DLD1 (cell line): ENCODE measurements at regions not wholly inside any gene's neighbourhood (a gene's known extent, or its start where the extent isn't known, plus 50 kb on each side); places are given as distances from the start of the nearest gene placed in this dataset.

Experiments
- in situ Hi-C: cut with HindIII; loops from 2 replicates; pipeline ENCODE4 v1.10.0; 2017; ENCODE audit warnings: low sequenced_read_pairs

DNA sequence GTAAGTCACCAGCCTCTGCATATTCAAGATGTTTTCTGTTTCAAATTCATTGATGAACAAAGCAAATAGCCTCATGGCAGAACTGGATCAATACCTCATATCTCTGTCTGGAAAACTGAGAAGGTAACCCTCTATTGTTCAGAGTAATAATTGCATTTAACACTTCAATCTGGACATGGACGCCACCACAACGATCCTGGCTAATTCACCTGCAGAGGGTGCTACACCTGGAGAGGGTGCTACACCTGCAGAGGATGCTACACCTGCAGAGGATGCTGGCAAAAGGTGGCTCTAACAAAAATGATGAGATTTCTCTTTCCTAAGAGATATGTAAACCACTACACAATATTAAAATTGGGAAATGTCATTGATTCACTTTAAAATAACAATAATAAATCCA is 183.1 kb upstream of the HNRNPA3 start:
- in situ Hi-C loops = no loop called here

DNA sequence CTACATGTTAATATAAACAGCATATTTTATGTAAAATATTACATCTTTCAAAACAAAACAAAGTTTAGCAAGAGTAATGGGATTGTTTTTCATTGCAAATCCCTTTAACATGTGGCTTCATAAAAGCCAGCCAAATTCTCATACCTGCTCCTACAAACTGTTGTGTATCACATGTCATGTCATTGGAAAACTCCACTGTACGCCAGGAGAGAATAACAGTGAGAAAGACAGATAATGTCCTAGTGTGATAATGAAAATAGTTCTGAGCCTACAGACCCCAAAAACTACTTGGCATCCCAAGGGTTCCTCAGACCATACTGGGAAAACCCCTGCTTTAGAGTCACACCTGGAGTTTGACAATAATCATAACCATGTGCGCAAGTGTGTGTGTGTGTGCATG is 182.7 kb upstream of the HNRNPA3 start:
- in situ Hi-C loops = no loop called here

DNA sequence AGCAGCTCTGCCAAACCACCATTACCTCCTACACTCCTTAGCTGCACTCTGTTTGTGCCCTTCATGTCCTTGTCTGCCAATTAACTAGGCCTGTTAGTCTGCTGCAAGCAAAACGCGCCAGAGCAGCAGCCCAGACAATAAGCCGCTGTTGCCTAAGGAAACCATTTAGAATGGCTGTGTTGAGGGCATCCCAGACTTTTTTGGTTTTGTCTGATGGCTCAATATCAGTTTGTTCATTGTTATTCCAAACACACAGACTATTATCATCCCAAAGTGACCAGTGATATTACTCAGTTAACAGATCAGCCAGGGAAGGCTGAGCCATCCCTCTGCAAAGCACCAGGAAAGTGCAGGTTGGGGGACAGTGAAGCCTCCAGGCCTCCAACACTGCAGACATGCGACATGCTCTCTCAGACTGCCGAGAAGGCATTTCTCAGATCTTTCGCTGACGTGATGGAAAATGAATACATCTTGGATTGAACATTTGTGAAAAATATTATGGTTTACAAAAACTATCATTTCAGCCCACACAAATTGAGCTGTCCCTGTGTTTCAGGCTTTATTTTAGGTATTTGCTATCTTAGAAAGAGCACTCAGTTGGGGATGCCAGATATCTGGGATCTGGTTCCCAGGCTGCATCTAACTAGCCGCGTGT is 182.0 kb upstream of the HNRNPA3 start:
- in situ Hi-C loops = no loop called here

DNA sequence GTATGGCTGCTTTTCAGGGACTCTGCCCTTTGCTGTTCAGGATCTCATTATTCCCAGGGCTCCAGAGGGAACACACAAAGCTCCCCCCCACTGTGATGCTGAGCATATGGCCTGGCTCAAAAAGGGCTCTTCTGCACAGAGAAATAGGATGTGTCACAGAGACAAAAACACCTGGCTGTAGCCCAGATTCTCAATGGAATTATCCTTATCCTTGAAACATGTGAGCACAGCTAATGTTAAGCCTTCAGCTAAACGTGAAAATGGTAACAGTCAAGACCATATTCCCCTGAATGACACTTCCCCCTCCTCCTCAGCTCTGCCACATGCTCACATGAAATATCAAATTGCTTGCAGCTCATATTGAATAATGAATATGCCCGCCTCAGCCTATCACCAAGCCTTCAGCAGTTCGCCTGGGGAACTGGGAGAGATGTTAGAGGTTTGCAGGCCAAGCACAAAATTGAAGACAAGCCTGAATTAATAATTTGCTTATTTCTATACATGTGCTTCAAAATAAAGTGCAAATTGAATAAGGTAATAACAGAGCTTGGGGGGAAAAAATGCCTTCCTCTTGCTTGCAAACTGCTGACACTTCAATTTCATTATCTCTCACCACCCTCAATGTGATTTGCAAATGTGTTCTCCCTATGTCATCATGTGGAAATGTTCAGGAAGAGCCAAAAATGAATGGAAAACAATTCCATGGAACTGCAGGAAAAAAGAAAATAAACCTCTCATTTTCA is 181.0 kb upstream of the HNRNPA3 start:
- in situ Hi-C loops = no loop called here

DNA sequence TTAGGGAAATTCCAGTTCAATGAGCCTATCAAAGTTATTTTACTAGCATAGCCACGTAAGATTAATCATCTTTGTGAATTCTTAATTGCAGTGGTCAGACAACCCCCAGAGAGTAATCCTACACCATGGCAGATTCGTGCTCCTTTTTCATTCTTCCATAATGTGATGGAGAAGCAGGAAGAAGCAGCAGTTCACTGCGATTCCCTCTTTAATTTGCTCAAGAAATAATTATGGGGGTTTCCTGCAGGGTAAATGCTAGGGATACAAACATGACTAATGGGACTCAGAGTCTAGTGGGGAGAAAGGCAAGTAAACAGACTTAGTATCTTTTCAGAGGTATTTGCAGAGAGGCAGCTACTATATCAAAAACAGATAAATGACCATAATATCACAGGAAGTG is 175.8 kb upstream of the HNRNPA3 start:
- in situ Hi-C loops = no loop called here

DNA sequence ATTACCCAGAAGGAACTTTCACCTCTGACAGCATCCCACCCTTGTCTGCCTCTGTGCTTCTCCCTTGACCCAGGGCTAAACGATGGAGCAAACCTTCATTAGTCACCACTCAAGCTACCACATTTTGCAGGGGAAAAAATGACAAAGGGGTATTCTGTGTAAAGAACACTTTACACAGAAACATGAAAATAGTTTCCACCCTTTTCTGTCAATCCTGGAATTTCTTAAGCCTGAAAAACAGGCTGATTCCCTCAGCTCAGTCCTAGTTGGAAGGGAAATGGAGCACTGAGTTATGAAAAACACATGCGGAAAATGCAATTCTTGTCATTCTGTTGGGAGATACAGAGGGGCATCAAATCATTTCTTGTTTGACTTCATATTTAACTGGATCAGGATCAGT is 175.0 kb upstream of the HNRNPA3 start:
- in situ Hi-C loops = no loop called here

DNA sequence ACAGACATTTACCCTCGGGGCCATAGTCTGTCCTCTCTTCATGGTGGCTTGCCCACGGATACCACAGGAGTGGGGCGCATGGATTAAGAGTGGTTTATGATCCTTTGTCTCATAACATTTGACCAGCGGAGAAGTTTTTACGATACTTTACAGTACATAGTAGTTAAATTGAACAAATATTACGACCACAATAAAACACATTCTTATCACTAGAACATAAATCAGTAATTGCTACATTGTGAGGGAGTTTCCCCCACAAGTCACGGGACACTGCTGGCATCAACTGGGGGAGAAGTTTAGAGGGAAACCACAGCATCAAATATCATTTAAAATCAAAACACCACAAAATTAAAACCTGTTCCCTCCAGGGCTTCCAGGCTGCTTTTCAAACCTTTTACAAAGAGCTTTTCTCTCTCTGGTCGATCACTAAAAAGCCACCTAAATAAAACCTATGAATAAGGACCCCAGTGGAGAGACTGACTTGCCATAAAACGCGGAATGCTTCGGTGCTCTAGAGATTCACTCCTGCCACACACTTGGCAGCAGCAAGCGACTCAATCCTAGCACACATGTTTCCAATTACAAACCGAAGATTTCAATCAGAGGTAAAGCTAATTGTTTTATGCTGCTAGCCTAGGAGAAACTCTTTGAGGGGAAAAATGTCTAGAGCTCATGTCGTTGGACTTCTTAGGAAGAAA is 173.7 kb upstream of the HNRNPA3 start:
- in situ Hi-C loops = no loop called here

DNA sequence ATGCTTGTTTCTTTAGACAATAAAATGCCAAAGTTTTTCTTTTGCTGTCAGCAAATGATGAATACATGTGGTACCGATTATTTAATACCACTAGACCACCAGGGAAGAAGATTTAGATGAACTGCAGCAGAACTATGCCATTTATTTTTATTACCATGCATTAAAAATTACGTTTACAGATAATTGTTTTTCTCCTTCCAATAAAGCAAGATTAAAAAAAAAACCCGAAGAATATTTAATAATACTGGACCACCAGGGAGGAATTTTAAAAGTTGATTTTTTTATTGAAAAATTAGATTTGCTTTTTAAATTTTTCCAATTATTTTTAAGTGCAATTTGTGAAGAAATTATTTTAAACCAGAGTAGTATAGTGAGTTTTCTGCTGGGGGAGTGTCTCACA is 170.3 kb upstream of the HNRNPA3 start:
- in situ Hi-C loops = no loop called here

DNA sequence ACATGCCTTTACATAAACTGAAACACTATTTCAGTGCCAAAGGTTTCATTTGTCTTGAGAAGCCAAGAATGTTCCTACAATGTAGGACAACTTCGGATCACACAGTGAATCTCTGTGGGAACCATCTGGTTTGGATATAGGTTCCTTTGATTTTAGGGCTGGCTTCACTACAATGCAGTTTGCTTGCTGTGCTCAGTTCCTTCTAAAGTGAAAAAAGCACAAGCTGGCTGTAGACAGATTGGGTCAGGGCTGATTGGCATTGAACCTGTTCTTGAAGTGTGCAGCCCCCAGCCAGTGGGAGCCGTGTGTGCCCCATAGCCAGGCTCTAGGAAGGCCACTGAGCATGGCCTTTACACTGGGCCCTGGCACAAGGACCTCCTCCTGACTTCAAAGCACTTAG is 167.9 kb upstream of the HNRNPA3 start:
- in situ Hi-C loops = no loop called here

DNA sequence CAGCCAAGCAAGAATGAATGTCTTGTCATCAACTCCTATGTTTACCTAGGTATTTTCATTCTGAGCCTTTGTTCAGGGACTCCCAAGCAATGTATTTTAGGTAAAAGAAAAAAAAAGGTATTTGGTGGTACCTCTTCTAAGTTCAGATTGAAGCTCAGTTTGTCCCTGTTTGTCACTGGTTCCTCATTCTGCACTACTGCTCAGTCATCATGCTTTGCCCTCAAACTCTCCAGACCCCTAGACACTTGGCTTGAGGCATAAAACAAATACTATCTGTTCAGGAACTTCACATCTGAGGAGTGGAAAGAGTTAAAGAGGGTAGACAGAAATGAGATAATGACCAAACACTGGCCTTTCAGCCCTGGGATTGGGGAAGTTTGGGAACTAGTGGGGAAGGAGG is 163.6 kb upstream of the HNRNPA3 start:
- in situ Hi-C loops = no loop called here

DNA sequence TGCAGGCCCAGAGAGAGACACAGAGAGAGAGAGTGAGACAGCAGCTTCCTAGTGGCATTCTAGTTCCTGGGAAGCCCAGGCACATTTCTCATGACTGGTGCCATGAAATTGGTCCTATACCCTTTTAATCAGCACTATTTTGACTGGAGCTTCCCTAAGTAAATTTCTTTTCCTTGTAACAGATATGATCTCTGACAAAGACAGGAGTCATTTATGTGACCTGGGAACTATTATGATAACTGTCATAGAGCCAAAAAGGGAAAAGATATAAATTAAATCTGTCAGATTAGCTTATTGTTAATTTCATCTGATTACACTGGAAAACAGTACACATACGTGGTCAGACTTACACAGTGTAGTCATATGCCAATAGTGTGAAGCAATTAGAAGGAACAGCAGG is 161.3 kb upstream of the HNRNPA3 start:
- in situ Hi-C loops = loop anchor here (10.0 kb wide), 1 partner anchor 74 kb away; no protein-coding TSS in a partner anchor

DNA sequence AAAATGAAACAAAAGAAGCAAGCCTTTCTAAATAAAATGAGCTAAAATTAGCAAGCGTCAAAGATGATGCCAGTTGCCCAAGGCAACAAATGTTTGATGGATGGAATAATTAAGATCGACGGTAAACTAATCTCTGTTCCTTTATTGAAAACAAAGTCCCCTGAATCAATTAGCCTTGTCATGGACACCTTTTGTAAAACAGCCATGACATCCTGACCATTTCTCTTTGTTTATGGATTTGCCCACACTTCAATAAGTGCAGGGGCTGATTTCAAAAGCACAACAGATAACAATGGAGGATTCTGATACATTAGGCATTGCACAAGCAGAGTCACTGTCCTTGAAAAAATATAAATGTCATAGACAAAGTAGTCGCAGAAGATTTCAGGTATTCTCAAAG is 160.1 kb upstream of the HNRNPA3 start:
- in situ Hi-C loops = loop anchor here (10.0 kb wide), 1 partner anchor 72 kb away; no protein-coding TSS in a partner anchor

DNA sequence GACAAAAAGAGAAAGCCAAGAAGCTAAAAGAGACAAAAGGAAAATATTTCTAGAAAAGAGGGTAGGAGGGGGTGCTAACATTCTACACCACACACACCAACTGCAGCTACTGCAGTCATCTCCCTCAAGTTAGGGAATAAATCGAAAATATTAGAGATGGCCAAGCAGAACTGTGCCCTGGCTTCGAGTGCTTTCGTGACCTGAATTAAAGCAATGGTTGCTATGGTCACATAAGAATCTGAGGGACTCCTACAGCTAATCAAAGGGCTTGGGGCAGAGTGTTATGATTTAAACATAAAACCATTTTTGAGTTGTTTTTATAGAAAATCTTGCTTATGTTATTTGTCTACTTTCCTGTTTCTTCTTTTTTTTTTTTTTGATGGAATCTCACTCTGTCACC is 159.6 kb upstream of the HNRNPA3 start:
- in situ Hi-C loops = loop anchor here (10.0 kb wide), 1 partner anchor 72 kb away; no protein-coding TSS in a partner anchor

DNA sequence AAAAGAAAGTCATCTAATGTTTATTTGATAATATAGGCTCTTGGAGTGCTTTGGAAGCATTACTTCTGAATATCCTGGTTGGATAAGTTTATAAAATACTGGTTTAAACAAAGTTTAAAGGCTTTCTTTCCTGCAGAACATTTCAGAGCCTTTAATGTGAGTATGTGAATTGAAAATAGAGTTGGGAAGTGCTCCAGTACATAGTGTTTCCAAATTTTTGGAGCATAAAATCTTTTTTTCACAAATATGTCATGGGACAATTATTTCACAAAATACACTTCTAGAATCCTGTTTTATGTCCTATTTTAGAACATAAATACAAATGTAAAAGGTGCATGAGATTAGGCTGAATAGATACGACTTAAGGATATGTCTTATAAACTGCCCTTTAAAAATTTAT is 158.9 kb upstream of the HNRNPA3 start:
- in situ Hi-C loops = loop anchor here (10.0 kb wide), 1 partner anchor 71 kb away; no protein-coding TSS in a partner anchor

DNA sequence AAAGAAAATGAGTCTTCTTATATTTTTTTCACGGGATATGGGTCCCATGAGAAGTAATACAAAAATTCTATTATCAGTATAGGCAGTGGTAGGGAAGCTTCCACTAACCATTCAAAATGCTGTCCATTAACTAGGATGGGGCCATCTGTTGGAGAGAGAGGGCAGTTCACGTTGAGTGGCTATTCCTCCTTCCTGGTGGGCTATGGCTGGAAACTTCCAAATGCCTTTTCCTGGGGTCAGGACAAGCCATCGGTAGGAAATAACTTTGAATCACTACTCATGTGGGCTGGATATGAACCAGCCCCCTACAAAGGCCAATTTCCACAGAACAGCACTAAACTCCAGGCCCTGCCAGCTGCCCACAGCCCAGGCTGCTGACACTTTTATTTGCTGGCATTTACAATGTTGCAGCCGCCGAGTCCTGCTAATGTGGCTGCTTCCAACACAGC is 156.1 kb upstream of the HNRNPA3 start:
- in situ Hi-C loops = loop anchor here (10.0 kb wide), 1 partner anchor 68 kb away; no protein-coding TSS in a partner anchor

DNA sequence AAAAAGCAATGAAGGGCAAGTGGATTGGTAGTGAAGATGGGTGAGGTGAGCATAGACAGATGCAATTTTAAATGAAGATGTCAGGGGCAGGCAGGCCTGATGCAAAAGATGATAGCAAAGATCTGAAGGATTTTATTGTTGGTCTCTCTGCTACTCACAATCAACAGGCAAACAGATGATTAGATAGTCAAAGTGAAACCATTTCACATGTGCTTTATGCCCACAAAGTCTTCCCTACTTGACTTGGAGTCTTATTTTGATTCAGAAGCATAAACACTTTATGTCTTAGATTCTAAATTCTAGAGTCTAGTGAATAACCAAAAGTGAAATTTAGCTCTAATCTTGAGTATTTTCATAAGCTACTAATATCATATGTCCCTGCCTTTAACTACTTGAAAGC is 153.8 kb upstream of the HNRNPA3 start:
- in situ Hi-C loops = loop anchor here (10.0 kb wide), 1 partner anchor 66 kb away; no protein-coding TSS in a partner anchor

DNA sequence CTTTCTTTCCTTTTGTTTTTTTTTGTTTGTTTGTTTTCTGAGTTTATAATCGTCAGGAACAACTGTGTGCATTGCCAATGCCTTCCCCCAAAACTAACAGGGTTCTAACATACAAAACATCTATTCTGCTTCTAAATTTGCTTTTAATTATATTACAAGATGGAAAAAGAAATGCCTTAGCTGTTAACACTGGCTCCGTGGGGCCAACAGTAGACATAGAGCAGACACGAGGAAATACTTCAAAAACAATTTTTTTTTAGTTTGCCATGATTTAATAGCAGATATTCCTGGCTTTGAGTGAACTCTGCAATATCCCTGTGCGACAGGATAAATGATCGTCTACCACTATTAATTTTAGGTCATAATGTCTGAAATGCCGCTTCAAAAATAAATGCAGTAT is 153.3 kb upstream of the HNRNPA3 start:
- in situ Hi-C loops = loop anchor here (10.0 kb wide), 1 partner anchor 66 kb away; no protein-coding TSS in a partner anchor

DNA sequence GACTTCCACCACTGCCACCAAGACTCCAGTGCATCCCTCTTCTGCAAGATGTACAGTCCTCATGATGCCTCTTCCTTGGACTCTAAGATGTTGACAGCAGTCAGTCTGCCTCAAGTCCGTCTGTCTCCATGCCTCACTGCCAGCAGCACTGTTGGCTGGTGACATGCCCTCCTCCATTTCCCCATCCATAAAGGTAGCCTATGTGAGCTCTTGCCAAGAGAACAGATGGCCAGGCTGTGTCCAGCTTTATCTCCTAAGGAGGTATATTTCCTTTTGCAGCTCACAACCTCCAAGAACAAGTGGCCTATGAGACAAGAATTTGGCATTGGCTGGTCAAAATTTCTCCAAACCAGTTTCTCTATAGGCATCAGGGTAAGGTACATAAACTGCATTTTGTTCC is 149.3 kb upstream of the HNRNPA3 start:
- in situ Hi-C loops = no loop called here

DNA sequence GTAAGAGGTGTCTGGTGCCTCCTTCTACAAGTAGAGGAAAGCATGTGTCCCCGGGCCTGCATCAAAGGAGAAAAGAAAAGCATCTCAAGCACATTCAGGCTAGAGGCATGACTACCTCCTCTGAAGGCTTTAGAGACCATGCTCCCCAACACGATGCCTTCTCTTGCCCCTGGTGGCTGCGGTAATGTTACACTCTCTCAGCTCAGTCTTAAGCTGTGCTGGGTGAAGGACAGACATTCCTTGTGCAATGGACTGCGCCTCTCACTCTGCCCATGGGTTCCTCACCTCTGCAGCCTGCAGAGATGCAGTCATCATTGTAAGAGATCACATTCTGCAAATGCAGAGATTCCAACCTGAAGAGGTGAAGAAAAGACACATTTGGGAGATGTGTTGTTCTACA is 148.2 kb upstream of the HNRNPA3 start:
- in situ Hi-C loops = no loop called here

DNA sequence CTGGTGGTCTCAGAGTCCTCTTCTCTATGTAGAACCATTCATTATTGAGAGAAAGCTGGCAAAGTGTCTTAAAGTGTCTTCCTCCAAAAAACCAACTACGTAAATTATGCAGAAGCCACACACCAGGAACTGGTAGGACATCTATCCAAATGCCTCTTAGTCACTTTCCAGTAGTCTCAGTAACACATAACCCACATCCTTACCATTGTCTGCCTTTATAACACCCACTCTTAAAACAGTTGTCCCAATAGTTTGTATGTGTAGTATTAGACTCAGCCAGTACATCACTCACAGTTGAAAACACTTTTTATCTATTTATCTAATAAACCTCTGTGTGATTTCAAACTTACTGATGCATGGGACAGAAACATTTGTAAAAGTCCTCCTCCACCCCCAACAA is 143.6 kb upstream of the HNRNPA3 start:
- in situ Hi-C loops = no loop called here

DNA sequence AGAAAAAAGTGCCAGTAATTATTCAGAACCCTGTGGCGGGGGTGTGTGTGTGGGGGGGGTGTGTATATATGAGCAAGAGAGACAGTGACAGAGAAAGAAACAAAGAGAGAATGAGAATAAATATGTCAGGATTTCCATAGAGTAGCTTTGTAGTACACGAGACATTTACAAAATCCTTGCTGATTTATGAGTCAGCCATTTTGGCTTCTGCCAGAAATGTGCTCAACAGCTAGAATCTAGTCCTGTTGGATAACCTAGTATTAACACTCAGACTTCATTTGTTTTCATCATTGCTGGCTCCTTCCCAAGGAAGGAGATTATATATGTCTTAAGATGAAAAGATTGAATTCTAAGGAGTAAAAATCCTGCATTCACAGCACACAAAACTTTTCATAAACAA is 140.5 kb upstream of the HNRNPA3 start:
- in situ Hi-C loops = no loop called here

DNA sequence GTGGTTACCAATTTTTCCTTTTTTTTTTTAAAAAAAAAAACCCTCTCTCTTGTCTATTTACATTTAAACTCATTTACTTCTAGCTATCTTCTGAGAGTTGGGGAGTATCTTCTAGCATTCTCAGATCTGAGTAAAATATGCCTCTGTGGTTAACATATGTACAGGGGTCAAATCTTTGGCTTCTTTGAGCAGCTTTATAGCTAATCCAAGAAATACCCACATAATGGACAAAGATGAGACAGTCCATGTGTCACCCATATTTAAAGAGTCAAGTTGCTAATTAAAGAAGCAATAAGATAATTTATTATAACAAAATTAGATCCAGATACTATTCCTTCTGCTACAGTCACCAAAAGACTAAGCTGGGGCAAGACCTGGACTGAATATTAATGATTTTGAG is 139.0 kb upstream of the HNRNPA3 start:
- in situ Hi-C loops = no loop called here
